GM12878 (cell line): ENCODE measurements at regions not wholly inside any gene's neighbourhood (a gene's known extent, or its start where the extent isn't known, plus 50 kb on each side); places are given as distances from the start of the nearest gene placed in this dataset.

ENCODE experiments used
- ATAC-seq: fragments of 200-7000 bp; cut with Tn5 transposase; 3 replicates; pipeline ENCODE4 v1.9.1; 2020; ENCODE audit warnings: mild to moderate bottlenecking, moderate library complexity
- BruUV-seq: library from RNA; stranded (reverse); fragments of 400-500 nt; replicated peaks from 2 replicates; lab custom pipeline; 2021; lab: Mats Ljungman, UMichigan
- CTCF ChIA-PET: fragments of 300-600 bp; sonication (Branson Sonifier 250); formaldehyde crosslinking; extraction: SDS; loops from one replicate; lab custom pipeline; 2021; ENCODE audit warnings: inconsistent platforms; lab: Yijun Ruan, JAX
- POLR2A ChIA-PET: fragments of 350-600 bp; formaldehyde crosslinking; extraction: SDS; loops from one replicate; lab custom pipeline; 2021; ENCODE audit warnings: inconsistent platforms; lab: Charles Lee
- RAD21 ChIA-PET: fragments of 300-600 bp; sonication (Branson Sonifier 250); formaldehyde crosslinking; loops from one replicate; lab custom pipeline; 2023; ENCODE audit warnings: antibody characterized with exemption; ENCODE audit not compliant: unreplicated experiment; lab: Charles Lee
- SMC1A ChIA-PET: fragments of 300-600 bp; sonication (Branson Sonifier 250); formaldehyde crosslinking; loops from one replicate; lab custom pipeline; 2023; ENCODE audit not compliant: unreplicated experiment, uncharacterized antibody; lab: Charles Lee
- DNase-seq: peaks from one replicate; pipeline ENCODE4 v3.0.0-alpha.2; 2011; ENCODE audit warnings: low read depth, low spot score
- FAIRE-seq: peaks from 3 replicates; lab custom pipeline; 2011; peaks lifted over from hg19 to GRCh38; lab: Jason Lieb, UNC
- H2AFZ ChIP-seq: 2 replicates; pipeline ENCODE4 v1.6.0; 2011; ENCODE audit warnings: low read depth, low read length, control low read depth; ENCODE audit not compliant: control insufficient read depth
- H3K27ac ChIP-seq: 2 replicates; pipeline ENCODE4 v1.5.1; 2011; ENCODE audit warnings: control low read depth; ENCODE audit not compliant: control insufficient read depth, insufficient read depth
- H3K27me3 ChIP-seq, 2 experiments: replicated peaks in 1 of 2; 2 replicates each; pipeline versions ENCODE4 v1.6.0 to v1.6.1; 2011; ENCODE audit warnings: low read length in 1 of 2; ENCODE audit not compliant: control insufficient read depth in 2 of 2, insufficient read depth in 2 of 2
- H3K36me3 ChIP-seq, 2 experiments: 2 replicates each; pipeline ENCODE4 v1.5.1; 2011; ENCODE audit warnings: low read length in 1 of 2; ENCODE audit not compliant: control insufficient read depth in 2 of 2, insufficient read depth in 2 of 2
- H3K4me1 ChIP-seq: 2 replicates; pipeline ENCODE4 v1.6.1; 2011; ENCODE audit warnings: mild to moderate bottlenecking, low read length, moderate library complexity, mixed read lengths; ENCODE audit not compliant: control insufficient read depth, insufficient read depth
- H3K4me2 ChIP-seq: 2 replicates; pipeline ENCODE4 v1.6.0; 2011; ENCODE audit warnings: control low read depth; ENCODE audit not compliant: control insufficient read depth, insufficient read depth
- H3K4me3 ChIP-seq: fragments of 200-600 bp; sonication (generic); 2 replicates; pipeline ENCODE4 v1.5.1; 2016
- H3K79me2 ChIP-seq: 2 replicates; pipeline ENCODE4 v1.6.0; 2011; ENCODE audit warnings: low read length; ENCODE audit not compliant: control insufficient read depth, insufficient read depth
- H3K9ac ChIP-seq: 2 replicates; pipeline ENCODE4 v1.8.0; 2011; ENCODE audit warnings: low read length, control low read depth, mixed read lengths; ENCODE audit not compliant: control insufficient read depth, insufficient read depth
- H3K9me3 ChIP-seq: replicated peaks from 3 replicates; pipeline ENCODE4 v1.5.1; 2011; ENCODE audit warnings: mild to moderate bottlenecking, low read length; ENCODE audit not compliant: control insufficient read depth, insufficient read depth
- H4K20me1 ChIP-seq: 2 replicates; pipeline ENCODE4 v1.6.0; 2011; ENCODE audit not compliant: control insufficient read depth, insufficient read depth
- CBX5 ChIP-seq: sonication (generic); IDR thresholded peaks from 2 replicates; pipeline ENCODE4 v1.6.1; 2016; ENCODE audit warnings: low read depth, moderate library complexity, mild to moderate bottlenecking, inconsistent platforms
- CHD2 ChIP-seq: IDR thresholded peaks from 2 replicates; pipeline ENCODE4 v1.6.1; 2011; ENCODE audit warnings: low read depth, low read length, improper control_type of control experiment, borderline replicate concordance
- FOS ChIP-seq: IDR thresholded peaks from 3 replicates; pipeline ENCODE4 v1.6.1; 2011; ENCODE audit warnings: borderline replicate concordance; ENCODE audit not compliant: insufficient read length; ENCODE audit errors: extremely low read depth
- HDAC6 ChIP-seq: fragments of 200-600 bp; sonication (generic); IDR thresholded peaks from one replicate; pipeline ENCODE4 v1.8.0; 2017; ENCODE audit warnings: antibody characterized with exemption; ENCODE audit not compliant: unreplicated experiment
- HDGF ChIP-seq: fragments of 450-650 bp; IDR thresholded peaks from 2 replicates; pipeline ENCODE4 v1.6.1; 2016; ENCODE audit warnings: antibody characterized with exemption
- IKZF1 ChIP-seq: fragments of 450-650 bp; conservative IDR thresholded peaks from 2 replicates; pipeline ENCODE4 v1.6.1; 2017; ENCODE audit warnings: antibody characterized with exemption, mild to moderate bottlenecking
- NR2C1 ChIP-seq: fragments of 450-650 bp; IDR thresholded peaks from 2 replicates; pipeline ENCODE4 v1.6.1; 2017; ENCODE audit warnings: antibody characterized with exemption, mild to moderate bottlenecking, moderate library complexity
- POLR2AphosphoS5 ChIP-seq: IDR thresholded peaks from 2 replicates; pipeline ENCODE4 v1.6.1; 2011; ENCODE audit warnings: mild to moderate bottlenecking, low read length, inconsistent platforms
- PRDM15 ChIP-seq: fragments of 450-650 bp; formaldehyde crosslinking; IDR thresholded peaks from 2 replicates; pipeline ENCODE4 v1.4.0; 2020; ENCODE audit warnings: mild to moderate bottlenecking, moderate library complexity
- STAT3 ChIP-seq: IDR thresholded peaks from 2 replicates; pipeline ENCODE4 v1.6.1; 2011; ENCODE audit warnings: low read depth, low read length, improper control_type of control experiment
- TBL1XR1 ChIP-seq: IDR thresholded peaks from 2 replicates; pipeline ENCODE4 v1.6.1; 2012; ENCODE audit warnings: low read depth, low read length, improper control_type of control experiment
- ZNF274 ChIP-seq: IDR thresholded peaks from one replicate; pipeline ENCODE4 v1.8.0; 2011; ENCODE audit not compliant: insufficient read length, insufficient read depth
- WGBS: methylation state at CpG from one replicate; pipeline ENCODE4 v1.1.6; 2016; ENCODE audit warnings: low lambda C conversion rate; ENCODE audit not compliant: insufficient replicate concordance, insufficient coverage; ENCODE audit errors: missing lambda C conversion rate; 5-methylcytosine and 5-hydroxymethylcytosine counted together
- in situ Hi-C: fragments of 300-500 bp; cut with MboI; formaldehyde crosslinking; loops from 9 replicates; pipeline ENCODE4 v1.14.3; 2018; ENCODE audit warnings: mixed read lengths
- intact Hi-C: fragments of 100-400 bp; cut with micrococcal nuclease; formaldehyde crosslinking; loops from one replicate; pipeline ENCODE4 v1.14.2; 2022; ENCODE audit not compliant: unreplicated experiment

- 24% methylated on average over 3 of the region's 3 CpGs for WGBS
- DNase-seq = no peak
These were observed 998.6 kb downstream of the RPA4 start for GRCh38 chrX:97882306-97882705.

More at GRCh38 chrX:97882306-97882705, 998.6 kb downstream of the RPA4 start:
- Histone ChIP-seq H3K9ac (no peak overlapping the region), H3K79me2 (no peaks in the 10 kb centered on the region), H3K36me3 (no peaks in the 10 kb centered on the region), H3K27me3 (no peaks in the 10 kb centered on the region), H3K4me1 (no peaks in the 10 kb centered on the region), H3K4me2 (no peak overlapping the region), H2AFZ (no peak overlapping the region), H3K27ac (no peak overlapping the region), H3K9me3 (no peaks in the 10 kb centered on the region), H3K4me3 (no peak overlapping the region), H4K20me1 (no peaks in the 10 kb centered on the region)
- CTCF ChIA-PET = no interaction called here
- POLR2A ChIA-PET = no interaction called here
- intact Hi-C loops (no loop called here), in situ Hi-C loops (no loop called here)
- no peak for TF ChIP-seq POLR2AphosphoS5
- no peak for TF ChIP-seq IKZF1
- no peak for TF ChIP-seq PRDM15
- no peak for TF ChIP-seq TBL1XR1
- TF ChIP-seq NR2C1 = no peak
- no peak for TF ChIP-seq HDGF
- no peak for TF ChIP-seq FOS
- TF ChIP-seq HDAC6 = no peak
- no peak for TF ChIP-seq CHD2
- no peak for TF ChIP-seq ZNF274
- no peak for TF ChIP-seq CBX5
- no peak for TF ChIP-seq STAT3
- no TSS peak for BruUV-seq
- no peak for FAIRE-seq
- SMC1A ChIA-PET = no interaction called here
- ATAC-seq = no peak
- RAD21 ChIA-PET = no interaction called here
